ENCODE measurements at regions not wholly inside any gene's neighbourhood (a gene's known extent, or its start where the extent isn't known, plus 50 kb on each side); places are given as distances from the start of the nearest gene placed in this dataset.

DNA sequence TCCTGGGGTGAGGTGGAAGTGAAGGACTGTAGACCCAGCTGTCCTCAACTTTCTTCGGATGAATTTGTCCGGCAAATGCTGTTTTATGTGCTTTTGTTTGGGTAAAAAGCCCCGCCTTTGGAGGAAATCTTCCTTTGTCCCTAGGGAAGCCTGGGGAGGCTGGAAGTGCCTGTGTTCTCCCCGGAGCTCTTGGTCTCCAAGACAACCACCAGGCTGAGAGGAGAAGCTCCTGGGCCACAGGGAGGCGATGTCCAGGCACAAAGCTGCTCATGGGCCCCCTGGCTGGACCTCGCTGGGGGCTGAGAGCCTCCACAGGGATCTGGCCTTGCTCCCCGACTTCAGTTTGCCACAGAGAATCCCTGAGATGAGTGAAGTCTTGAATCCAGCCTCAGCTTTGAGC is 293.1 kb upstream of the N4BP1 start:
- no peak for DNase-seq (ENCODE audit: low spot score)
- no peak for FAIRE-seq

DNA sequence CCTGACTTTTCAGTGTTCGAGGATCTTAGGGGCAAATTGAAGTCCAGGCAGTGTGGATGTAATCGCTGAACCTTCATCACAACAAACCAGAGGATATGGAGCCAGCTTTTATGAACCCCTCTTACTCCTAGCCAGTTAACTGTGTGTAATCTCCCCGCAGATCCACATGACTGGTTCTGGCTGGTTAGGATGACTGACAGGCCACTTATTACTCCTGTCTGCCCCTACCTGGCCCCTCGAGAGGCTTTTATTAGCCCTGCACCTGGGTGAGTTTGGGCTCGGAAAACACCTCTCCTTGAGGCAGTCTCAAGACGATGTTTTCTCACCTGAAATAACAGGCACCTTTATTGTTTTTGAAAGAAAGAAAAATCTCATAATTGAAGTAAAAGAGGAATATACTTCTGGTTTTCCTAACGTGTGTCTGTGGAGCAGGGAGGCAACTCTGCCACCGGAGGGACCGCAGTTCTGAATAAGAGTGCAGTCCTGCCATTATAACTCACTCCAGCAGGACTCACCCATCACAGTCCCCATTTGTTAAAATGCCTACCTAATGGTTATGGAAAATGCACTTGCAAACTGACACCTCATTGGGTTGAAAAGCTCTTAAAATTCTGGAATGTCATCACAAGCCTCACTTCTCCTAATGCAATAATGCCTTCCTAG is 291.9 kb upstream of the N4BP1 start:
- DNase-seq (ENCODE audit: low spot score) = no peak
- no peak for FAIRE-seq

DNA sequence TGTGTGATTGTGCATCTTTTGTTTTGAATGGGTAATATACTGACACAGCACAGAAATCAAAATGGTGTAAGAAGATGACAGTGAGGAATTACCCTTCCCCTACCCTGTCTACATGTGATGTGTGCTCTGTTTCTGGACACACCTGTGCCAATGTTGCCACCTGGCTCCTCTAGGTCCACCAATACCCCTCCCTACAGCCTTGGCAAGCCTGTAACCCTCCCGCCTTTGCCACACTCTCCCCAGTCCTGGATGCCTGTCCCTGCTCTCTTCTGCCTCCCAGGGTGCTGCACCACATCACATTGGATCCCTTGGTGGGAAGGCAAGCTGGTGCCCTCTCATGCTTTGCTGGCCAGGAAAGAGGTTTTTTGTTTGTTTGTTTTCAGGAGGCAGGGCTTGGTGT is 289.5 kb upstream of the N4BP1 start:
- FAIRE-seq (no peak), DNase-seq (ENCODE audit: low spot score) (no peak)

DNA sequence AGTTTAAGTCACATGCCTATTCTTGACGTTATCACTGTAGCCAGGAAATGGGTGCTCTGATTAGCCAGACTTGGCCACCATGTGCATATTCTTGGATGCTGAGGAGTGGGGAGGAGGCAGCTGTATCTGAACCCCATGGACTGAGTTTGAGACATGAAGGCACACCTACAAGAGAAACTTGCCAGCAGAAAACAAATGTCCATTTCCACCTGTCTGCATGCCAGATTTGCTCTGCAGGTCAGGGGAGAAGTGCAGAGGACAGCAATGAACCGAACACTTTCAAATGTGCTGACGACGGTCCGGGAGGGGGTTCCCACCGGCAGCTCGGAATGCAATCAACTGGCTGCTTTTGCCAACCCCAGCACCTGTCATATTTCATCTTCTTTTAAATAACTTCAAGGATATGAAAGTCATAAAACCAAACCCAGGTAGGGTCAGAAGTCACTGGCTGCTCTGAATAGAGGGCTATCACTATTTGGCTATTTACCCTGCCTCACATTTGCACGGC is 287.8 kb upstream of the N4BP1 start:
- FAIRE-seq = no peak

DNA sequence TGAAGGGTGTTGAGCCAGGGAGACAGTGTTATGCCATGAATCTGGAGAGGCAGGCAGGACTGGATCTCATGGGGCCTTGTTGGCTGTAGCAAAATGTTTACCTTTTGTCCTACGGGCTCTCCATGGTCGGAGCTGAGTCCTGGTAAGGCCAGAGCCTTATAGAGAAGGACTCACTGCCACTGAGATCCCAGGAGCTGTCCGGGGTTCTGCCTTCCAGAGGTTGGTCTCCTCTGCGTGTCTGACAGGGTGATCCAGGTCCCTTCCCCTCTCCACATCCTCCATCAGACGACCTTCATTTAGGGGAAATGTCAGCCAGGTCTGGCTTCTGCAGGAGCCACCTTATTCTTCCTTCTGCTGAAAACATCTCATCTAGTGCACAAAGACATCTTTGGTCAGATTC is 285.2 kb upstream of the N4BP1 start:
- FAIRE-seq (no peak), DNase-seq (ENCODE audit: low spot score) (no peak)

More for the DNA sequence above, 287.8 kb upstream of the N4BP1 start:
- no peak for DNase-seq (ENCODE audit: low spot score)

DNA sequence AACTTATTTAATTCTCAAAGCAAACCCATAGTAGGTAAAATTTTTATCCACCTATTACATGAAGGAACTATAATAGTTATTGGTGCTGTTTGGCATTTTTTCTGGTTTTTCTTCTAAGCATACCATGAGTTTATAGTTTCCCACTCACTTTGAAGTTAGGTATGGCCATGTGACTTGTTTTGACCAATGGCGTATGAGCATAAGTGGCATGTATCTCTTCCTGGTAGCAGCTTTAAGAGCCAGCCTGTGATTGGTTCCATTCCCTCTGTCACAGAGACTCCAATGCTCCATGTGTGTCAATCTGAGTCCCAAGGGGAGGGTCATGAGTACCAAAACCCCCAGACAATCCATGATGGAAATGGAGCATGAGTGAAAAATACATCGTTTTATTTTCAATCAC is 282.9 kb upstream of the N4BP1 start:
- no peak for DNase-seq (ENCODE audit: low spot score)
- FAIRE-seq = no peak

DNA sequence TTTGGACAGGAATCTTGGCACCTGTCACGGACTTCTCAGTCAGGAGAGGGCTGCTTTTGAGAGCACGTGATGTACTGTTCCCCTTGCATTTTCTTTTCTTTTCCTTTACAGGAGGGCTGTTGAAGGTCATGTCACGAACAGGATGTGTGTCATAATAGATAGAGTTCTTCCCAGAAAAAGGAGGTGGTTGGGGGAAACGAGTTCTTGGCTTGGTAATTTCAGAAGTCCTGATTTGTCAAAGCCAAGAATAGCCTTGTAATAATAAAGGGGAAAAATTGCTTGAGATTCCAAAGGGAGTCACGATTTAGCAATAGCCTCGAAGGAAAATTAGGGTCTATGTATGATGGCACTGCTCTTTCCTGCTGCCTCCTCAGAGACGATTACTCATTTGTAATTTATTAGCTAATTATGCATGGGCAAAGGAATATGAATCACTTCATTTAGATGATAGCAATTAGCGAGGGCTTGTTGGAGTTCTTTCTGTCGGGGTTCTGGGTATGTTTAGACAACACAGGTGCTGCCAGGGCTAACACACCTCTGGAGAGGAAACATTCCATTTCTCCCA is 277.7 kb upstream of the N4BP1 start:
- DNase-seq (ENCODE audit: low spot score) (no peak), FAIRE-seq (no peak)

DNA sequence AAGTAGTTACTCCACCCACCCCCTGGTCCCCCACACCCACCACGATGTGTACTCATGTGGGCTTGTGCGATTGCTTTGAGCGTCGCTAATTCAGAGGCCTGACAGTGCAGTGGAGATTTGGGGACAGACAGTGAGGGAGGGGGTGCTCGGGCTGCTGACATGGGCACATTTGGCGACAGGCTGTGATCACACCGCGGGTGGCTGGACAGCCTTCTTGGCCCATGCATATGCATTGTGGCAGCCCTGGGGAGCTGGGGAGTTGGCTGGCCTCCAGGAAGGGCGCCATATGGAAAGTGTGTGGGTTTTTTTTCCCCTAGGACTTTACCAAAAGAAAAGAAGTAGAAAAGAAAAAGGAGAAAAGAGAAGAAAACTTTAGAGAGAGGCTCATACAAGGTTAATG is 275.5 kb upstream of the N4BP1 start:
- DNase-seq (ENCODE audit: low spot score) = no peak
- FAIRE-seq = no peak

DNA sequence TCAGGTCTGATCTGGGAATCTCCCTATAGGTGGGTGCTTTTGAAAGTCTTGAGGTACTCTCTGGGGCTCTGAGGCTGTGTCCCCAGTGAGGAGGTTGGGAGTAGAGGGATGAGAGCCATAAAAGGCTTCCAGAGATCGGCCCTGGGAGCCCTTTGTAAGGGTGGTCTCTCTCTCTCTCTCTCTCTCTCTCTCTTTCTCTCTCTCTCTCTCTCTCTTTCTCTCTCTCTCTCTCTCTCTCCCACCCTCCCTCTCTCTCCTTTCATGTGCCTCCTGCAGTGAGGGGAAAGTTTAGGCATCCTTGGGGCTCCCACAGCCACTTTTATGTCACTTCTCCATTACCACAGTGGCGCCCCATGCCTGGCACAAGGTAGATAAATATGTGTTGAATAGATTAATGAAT is 271.3 kb upstream of the N4BP1 start:
- no peak for FAIRE-seq
- no peak for DNase-seq (ENCODE audit: low spot score)

DNA sequence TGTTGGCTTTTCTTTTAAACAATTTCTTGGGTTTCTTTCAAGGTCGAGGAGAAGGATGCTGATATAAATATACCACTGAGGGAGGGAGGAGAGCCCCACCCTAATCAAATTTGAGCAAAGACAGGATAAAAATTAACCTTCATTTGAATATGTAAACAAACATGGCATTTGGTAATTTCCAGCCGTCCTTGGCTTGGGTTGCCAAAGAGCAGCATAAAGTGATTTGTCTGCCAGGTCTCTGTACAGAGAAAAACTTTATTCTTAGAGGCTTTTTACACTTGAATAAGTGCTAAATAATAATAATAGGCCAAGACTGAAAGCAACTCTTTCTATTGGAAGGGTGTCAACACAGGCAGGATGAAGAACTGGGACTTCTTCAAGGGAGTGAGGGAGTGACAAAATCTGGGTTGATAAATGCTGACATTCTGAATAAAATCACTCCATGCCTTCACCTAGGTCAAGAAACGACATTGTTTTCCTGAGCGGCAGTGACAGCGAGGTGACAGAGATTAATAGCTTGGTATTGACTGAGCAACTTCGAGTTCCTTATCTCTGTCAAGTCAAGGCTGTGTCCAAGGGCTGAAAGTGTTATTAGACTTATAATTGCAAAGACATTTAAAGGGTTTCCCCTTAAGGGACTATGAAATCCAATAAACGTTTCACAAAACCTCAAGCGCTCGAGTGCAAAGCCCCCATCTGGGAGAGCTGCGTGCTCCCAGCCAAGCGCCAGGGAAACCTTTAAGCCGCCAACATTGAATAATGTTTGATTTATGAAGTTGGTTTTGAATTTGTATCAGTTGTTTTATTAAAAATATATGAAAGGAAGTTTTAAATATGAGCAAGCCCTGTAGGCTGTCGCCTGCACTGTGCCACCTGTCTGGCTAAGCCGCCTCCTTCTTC is 269.5 kb upstream of the N4BP1 start:
- FAIRE-seq = no peak
- no peak for DNase-seq (ENCODE audit: low spot score)

DNA sequence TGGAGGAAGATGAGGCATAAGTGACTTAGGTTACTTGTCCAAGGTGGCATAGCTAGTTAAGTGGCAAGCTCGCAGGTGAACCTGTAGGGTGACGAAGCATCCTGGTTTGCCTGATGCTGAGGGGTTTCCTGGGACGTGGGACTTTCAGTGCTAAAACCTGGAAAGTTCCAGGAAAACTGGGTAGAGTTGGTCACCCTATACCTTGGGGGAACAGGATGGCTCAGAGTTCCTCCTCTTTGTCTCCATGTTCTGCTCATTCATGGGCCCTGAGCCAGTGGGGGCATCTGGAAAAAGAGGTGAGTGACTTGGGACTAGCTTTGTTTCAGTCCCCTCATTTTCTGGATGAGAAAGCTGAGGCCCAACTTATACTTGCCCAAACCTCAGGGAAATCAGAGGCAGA is 268.0 kb upstream of the N4BP1 start:
- DNase-seq (ENCODE audit: low spot score) (no peak), FAIRE-seq (no peak)

DNA sequence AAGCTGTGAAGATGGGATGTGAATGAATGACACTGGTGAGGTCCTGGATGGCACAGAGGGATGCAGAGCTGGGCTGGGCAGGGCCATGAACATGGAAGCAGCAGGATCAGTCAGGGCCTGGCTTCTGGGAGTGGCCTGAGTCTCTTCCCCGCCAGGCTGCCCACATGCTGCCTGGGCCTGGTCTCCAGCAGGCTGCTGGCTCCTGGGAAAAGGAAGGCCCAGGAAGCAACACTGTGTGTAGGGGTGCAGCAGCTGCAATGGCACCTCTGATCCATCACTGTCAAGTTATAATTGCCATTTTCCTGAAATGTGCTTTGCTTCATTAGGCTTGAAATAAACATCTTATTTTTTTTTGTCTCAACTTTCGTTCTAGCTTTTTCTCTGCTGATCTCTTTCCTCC is 260.2 kb upstream of the N4BP1 start:
- FAIRE-seq (no peak), DNase-seq (ENCODE audit: low spot score) (no peak)

DNA sequence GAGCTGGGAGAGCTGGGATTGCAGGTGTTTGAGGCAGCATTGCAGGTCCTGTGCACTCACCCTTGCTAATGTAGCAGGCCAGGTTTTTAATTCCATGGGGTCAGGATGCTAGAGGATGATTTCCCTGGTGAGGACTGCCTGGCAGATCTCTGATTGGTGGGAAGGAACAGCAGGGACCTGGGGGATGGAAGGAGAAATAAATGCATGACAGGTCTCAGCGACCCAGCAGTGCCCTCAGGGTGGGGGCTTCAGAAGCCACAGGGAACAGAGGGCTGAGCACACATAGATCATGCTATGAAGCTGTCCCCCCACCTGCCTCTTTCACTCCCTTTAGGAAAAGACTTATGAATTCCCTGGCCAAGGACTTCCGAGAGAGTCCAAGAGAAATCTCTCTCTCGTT is 255.5 kb upstream of the N4BP1 start:
- no peak for FAIRE-seq
- DNase-seq (ENCODE audit: low spot score) = no peak

DNA sequence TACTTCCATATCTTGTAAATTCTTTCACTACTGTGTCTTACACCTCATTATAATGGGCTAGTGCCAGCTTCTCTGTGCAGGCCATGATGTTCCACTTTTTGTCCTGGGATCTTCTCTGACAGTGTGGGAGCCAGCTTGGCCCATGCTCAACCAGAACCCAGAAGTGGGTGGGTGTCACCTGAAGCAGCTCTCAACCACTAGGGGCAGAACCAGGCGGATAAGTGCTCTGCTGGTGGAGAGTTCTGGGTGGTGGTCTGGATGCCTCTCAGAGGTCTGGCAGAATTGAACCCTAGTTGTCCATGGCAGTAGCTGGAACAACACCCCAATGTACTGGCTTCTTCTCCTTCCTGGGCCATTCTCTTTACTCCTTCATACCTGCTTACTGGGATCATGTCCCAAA is 254.1 kb upstream of the N4BP1 start:
- DNase-seq (ENCODE audit: low spot score) = no peak
- FAIRE-seq = no peak

DNA sequence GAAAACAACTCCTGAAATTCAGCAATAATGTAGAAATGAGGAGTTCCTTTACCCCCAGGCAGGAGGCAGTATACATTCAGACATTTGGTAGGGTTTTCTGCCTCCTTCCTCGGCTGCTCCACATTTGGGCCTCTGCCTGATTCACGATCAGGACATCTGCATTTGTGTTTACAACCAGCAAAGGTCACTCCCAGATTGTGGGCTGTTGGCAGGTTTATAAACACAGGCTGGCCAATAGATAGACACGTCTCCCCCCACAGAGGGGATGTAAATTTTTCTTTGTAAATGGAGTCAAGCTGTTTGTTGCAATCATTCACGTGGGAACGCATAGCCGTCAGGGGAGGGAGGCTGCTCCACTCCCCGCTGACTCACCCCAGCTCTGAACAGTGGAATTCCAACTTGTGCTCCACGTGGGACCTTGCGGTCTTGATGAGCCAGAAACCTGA is 252.1 kb upstream of the N4BP1 start:
- FAIRE-seq (no peak), DNase-seq (ENCODE audit: low spot score) (peak; percentile 40)

DNA sequence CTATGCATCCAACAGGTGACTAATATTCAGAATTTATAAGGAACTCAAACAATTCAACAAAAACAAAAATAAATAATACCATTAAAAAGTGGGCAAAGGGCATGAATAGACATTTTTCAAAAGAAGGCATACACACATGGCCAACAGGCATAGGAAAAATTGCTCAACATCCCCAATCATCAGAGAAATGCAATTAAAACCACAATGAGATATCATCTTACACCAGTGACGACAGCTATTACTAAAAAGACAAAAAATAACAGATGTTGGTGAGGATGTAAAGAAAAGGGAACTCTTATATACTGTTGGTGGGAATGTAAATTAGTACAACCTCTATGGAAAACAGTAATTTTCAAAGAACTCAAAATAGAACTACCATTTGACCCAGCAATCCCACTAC is 250.4 kb upstream of the N4BP1 start:
- DNase-seq (ENCODE audit: low spot score) (no peak), FAIRE-seq (no peak)

DNA sequence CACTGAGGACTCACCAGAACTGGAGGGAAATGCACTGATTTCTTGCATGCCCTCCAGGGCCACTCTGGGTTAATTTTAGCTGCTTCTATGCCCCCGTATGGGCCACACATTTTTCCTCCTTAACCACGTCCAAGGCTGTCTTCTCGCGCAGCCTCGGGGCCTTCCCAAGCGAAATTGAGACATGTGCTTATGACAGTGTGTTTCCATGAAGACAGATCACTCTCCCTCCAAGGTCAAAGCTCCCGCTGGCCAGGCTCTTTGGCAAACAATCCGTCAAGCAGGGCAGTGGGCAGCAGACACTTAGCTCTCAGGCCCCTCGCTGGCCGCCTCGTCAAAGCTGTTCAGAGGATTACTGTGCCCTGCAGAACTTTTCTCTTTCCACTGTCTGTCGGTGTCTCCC is 243.0 kb upstream of the N4BP1 start:
- FAIRE-seq (no peak), DNase-seq (ENCODE audit: low spot score) (no peak)

DNA sequence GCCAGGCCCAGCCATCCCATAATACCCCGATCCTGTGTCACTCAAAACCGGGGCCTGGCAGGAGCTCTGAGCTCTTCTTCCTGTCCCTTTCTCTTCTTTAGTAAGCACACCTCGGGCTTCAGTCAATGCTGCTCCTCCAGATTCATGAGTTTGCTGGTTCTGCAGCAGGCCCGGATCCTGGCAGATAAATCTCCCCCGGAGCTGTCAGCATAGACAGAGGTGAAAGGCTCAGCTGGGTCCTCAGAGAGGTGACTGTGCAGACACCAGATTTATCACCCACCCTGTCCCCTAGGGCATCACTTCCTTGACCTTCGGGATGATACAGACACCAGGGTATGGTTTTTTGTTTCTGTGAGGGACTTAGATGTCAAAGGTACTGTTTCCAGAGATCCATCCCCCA is 242.5 kb upstream of the N4BP1 start:
- FAIRE-seq = no peak
- DNase-seq (ENCODE audit: low spot score) = no peak

DNA sequence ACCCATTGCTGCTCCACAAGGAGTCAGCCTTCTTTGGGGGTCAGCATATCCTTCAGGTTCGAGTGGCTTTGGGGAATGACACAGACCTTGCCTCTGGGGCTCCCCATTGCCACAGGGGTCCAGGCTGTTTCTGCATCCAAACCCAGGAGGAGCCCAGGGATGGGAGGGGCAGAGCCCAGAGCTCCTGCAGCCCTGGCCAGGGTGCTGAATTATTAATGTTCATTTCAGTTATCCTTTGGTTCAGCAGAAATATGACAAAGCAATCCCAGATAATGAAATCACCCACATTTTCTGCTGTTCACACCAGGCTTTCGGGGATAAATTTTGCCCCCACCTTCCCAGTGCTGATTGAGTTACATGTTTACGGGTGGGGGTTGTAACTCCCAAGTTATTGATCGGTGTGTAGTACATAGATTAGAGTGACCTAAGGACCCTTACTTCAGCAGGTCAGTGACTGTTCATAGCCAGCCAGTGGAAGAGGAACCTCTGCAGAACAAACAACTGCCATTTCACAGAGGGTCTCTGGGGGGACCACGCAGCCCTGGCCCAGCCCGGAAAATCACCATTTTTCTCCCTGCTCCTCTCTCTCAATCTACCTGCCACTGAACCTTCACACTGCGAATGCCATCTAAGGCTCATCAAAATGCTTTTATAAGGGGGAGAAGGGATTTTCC is 240.3 kb upstream of the N4BP1 start:
- no peak for DNase-seq (ENCODE audit: low spot score)
- no peak for FAIRE-seq

DNA sequence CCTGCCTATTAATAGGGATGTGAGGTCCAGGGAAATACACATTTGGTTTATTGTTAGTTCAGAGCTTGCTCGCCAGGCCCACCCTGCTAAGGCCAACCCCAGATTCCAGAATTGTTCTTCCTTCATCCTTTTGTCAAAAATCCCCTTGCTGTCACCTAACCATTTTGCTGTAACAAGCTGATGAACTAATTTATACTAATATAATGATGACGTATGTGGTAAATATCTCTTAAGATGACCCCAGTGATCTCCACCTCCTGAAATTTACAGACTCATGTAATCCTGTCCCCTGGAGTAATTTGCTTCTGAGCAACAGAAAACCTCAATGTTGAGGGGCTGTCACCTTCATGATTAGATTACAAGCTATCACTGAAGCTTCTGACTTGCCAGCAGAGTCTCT is 236.3 kb upstream of the N4BP1 start:
- DNase-seq (ENCODE audit: low spot score) = no peak
- no peak for FAIRE-seq

DNA sequence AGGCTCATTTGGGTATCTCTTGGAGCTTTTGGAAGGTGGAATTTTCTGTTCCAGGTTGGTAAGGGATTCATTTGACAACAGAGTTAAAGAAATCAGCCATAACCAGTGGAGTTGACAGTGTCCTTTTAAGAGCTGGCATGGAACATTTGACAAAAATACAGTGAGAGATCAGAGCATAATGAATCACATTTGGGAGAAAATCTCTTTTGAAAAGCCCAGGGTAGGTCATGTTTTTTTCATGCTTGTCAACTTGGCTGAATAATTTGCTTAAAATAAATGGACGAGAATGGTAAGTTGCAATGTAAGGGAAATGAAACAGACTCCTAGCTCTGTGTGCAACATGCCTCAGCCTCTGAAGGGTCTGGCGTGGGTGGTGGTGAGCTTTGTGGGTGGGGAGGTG is 235.3 kb upstream of the N4BP1 start:
- FAIRE-seq = no peak
- no peak for DNase-seq (ENCODE audit: low spot score)

DNA sequence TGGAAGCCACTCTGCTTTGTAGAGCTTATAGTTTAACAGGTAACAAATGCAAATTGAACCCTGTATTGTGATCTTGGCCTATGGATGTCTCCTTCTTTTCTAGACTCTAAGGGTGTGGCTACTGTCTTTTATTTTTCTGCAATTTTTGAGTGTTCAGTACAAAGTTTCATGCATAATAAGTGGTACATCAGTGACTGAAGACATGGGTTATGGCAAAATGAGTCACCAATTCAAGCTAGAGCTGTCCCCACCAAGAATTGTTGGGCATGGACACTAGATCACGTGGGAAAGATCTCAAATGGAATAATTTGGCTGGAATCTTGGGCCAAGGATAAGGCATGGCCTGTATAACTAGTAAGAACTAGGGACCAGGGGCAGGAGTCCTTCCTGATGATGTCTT is 228.4 kb upstream of the N4BP1 start:
- DNase-seq (ENCODE audit: low spot score) (no peak), FAIRE-seq (no peak)

Measured in RCC 7860 (cell line).